Karpas-422 (cell line): ENCODE measurements at regions not wholly inside any gene's neighbourhood (a gene's known extent, or its start where the extent isn't known, plus 50 kb on each side); places are given as distances from the start of the nearest gene placed in this dataset.

ENCODE experiments used
- DNase-seq: peaks from one replicate; pipeline ENCODE4 v3.0.0-alpha.2; 2015
- H2AFZ ChIP-seq: fragments of 200-600 bp; sonication (generic); 2 replicates; pipeline ENCODE4 v1.6.1; 2014; ENCODE audit warnings: antibody characterized with exemption, low read length, mixed read lengths
- H3K27ac ChIP-seq: fragments of 200-600 bp; sonication (generic); 2 replicates; pipeline ENCODE4 v1.5.1; 2014; ENCODE audit warnings: mild to moderate bottlenecking, low read length, moderate library complexity
- H3K27me3 ChIP-seq: fragments of 200-600 bp; sonication (generic); 2 replicates; pipeline ENCODE4 v1.6.1; 2014; ENCODE audit warnings: low read length, mixed read lengths
- H3K36me3 ChIP-seq: fragments of 200-600 bp; sonication (generic); 2 replicates; pipeline ENCODE4 v1.6.1; 2014; ENCODE audit warnings: low read length, mixed read lengths; ENCODE audit not compliant: insufficient read depth
- H3K4me1 ChIP-seq: fragments of 200-600 bp; sonication (generic); 2 replicates; pipeline ENCODE4 v1.6.1; 2014; ENCODE audit warnings: mild to moderate bottlenecking, low read length, mixed read lengths
- H3K4me2 ChIP-seq: fragments of 200-600 bp; sonication (generic); 2 replicates; pipeline ENCODE4 v1.6.1; 2014; ENCODE audit warnings: low read length, low read depth, mild to moderate bottlenecking; ENCODE audit not compliant: poor library complexity, severe bottlenecking
- H3K4me3 ChIP-seq: fragments of 200-600 bp; sonication (generic); 2 replicates; pipeline ENCODE4 v1.5.1; 2014; ENCODE audit warnings: mild to moderate bottlenecking, antibody characterized with exemption, low read length, mixed read lengths
- H3K79me2 ChIP-seq: fragments of 200-600 bp; sonication (generic); 2 replicates; pipeline ENCODE4 v1.6.1; 2014; ENCODE audit warnings: mild to moderate bottlenecking, low read length, mixed read lengths
- H3K9ac ChIP-seq: fragments of 200-600 bp; sonication (generic); 2 replicates; pipeline ENCODE4 v1.6.0; 2014; ENCODE audit warnings: low read length
- H3K9me2 ChIP-seq: fragments of 200-600 bp; sonication (generic), shearing (Covaris generic); replicated peaks from 2 replicates; pipeline ENCODE4 v1.6.0; 2014; ENCODE audit warnings: mild to moderate bottlenecking, low read length, moderate library complexity; ENCODE audit not compliant: insufficient read depth
- H3K9me3 ChIP-seq: fragments of 300-700, 200-600 bp; sonication (generic); 2 replicates; pipeline ENCODE4 v1.6.1; 2014; ENCODE audit warnings: low read length, mixed read lengths
- H4K20me1 ChIP-seq: fragments of 200-600 bp; sonication (generic); 2 replicates; pipeline ENCODE4 v1.6.1; 2014; ENCODE audit warnings: mild to moderate bottlenecking, antibody characterized with exemption, low read length, low read depth; ENCODE audit not compliant: insufficient read depth

GRCh38 chr3:126269354-126269753 lies 87.9 kb downstream of the KLF15 start:
- Histone ChIP-seq H3K79me2 (no peaks in the 10 kb centered on the region), H2AFZ (no peak overlapping the region), H3K4me1 (no peaks in the 10 kb centered on the region), H3K4me2 (no peak overlapping the region), H3K4me3 (no peak overlapping the region), H3K9ac (no peak overlapping the region), H4K20me1 (no peaks in the 10 kb centered on the region), H3K27me3 (no peaks in the 10 kb centered on the region), H3K9me2 (no peaks in the 10 kb centered on the region), H3K27ac (no peak overlapping the region), H3K9me3 (no peaks in the 10 kb centered on the region), H3K36me3 (no peaks in the 10 kb centered on the region)
- DNase-seq, result no peak

GRCh38 chr3:126268866-126269265 lies 88.3 kb downstream of the KLF15 start:
- Histone ChIP-seq H3K36me3 (no peaks in the 10 kb centered on the region), H2AFZ (no peak overlapping the region), H3K4me2 (no peak overlapping the region), H4K20me1 (no peaks in the 10 kb centered on the region), H3K9me2 (no peaks in the 10 kb centered on the region), H3K27ac (no peak overlapping the region), H3K79me2 (no peaks in the 10 kb centered on the region), H3K27me3 (no peaks in the 10 kb centered on the region), H3K4me1 (no peaks in the 10 kb centered on the region), H3K9me3 (no peaks in the 10 kb centered on the region), H3K4me3 (no peak overlapping the region), H3K9ac (no peak overlapping the region)
- no peak for DNase-seq

GRCh38 chr3:126267976-126268615 lies 87.7 kb upstream of the ALDH1L1 start:
- H3K27ac ChIP-seq, result no peak overlapping the region
- DNase-seq, result no peak
- H3K79me2 ChIP-seq, result no peaks in the 10 kb centered on the region
- no peaks in the 10 kb centered on the region for H3K27me3 ChIP-seq
- no peak overlapping the region for H3K4me2 ChIP-seq
- H3K9me2 ChIP-seq, result no peaks in the 10 kb centered on the region
- no peaks in the 10 kb centered on the region for H3K9me3 ChIP-seq
- no peaks in the 10 kb centered on the region for H4K20me1 ChIP-seq
- no peak overlapping the region for H2AFZ ChIP-seq
- H3K36me3 ChIP-seq, result no peaks in the 10 kb centered on the region
- H3K4me1 ChIP-seq, result no peaks in the 10 kb centered on the region
- H3K4me3 ChIP-seq, result no peak overlapping the region
- no peak overlapping the region for H3K9ac ChIP-seq

- H3K9me3 ChIP-seq, result no peaks in the 10 kb centered on the region
- H4K20me1 ChIP-seq, result no peaks in the 10 kb centered on the region
- no peak overlapping the region for H3K4me3 ChIP-seq
- no peaks in the 10 kb centered on the region for H3K4me1 ChIP-seq
- no peak overlapping the region for H3K4me2 ChIP-seq
- H3K27ac ChIP-seq, result no peak overlapping the region
- no peak overlapping the region for H2AFZ ChIP-seq
- DNase-seq, result no peak
- no peaks in the 10 kb centered on the region for H3K79me2 ChIP-seq
- H3K36me3 ChIP-seq, result no peaks in the 10 kb centered on the region
- no peaks in the 10 kb centered on the region for H3K27me3 ChIP-seq
- no peak overlapping the region for H3K9ac ChIP-seq
- no peaks in the 10 kb centered on the region for H3K9me2 ChIP-seq
These were observed 87.0 kb upstream of the ALDH1L1 start for GRCh38 chr3:126267169-126267975.

GRCh38 chr3:126266850-126267168 lies 86.4 kb upstream of the ALDH1L1 start:
- Histone ChIP-seq H3K27ac (no peak overlapping the region), H3K4me3 (no peak overlapping the region), H3K9me3 (no peaks in the 10 kb centered on the region), H3K9ac (no peak overlapping the region), H3K4me2 (no peak overlapping the region), H2AFZ (no peak overlapping the region), H4K20me1 (no peaks in the 10 kb centered on the region), H3K9me2 (no peaks in the 10 kb centered on the region), H3K4me1 (no peaks in the 10 kb centered on the region), H3K27me3 (no peaks in the 10 kb centered on the region), H3K36me3 (no peaks in the 10 kb centered on the region), H3K79me2 (no peaks in the 10 kb centered on the region)
- DNase-seq, result no peak

GRCh38 chr3:126266291-126266840 lies 86.0 kb upstream of the ALDH1L1 start:
- no peaks in the 10 kb centered on the region for H3K79me2 ChIP-seq
- H2AFZ ChIP-seq, result no peak overlapping the region
- H3K9me2 ChIP-seq, result no peaks in the 10 kb centered on the region
- no peaks in the 10 kb centered on the region for H4K20me1 ChIP-seq
- H3K4me1 ChIP-seq, result no peaks in the 10 kb centered on the region
- H3K36me3 ChIP-seq, result no peaks in the 10 kb centered on the region
- no peak for DNase-seq
- H3K27me3 ChIP-seq, result no peaks in the 10 kb centered on the region
- H3K4me3 ChIP-seq, result no peak overlapping the region
- H3K4me2 ChIP-seq, result no peak overlapping the region
- H3K9me3 ChIP-seq, result no peaks in the 10 kb centered on the region
- no peak overlapping the region for H3K9ac ChIP-seq
- H3K27ac ChIP-seq, result no peak overlapping the region

- no peak overlapping the region for H3K9ac ChIP-seq
- no peak for DNase-seq
- H3K36me3 ChIP-seq, result no peaks in the 10 kb centered on the region
- no peaks in the 10 kb centered on the region for H3K79me2 ChIP-seq
- H3K4me2 ChIP-seq, result no peak overlapping the region
- no peaks in the 10 kb centered on the region for H3K27me3 ChIP-seq
- H2AFZ ChIP-seq, result no peak overlapping the region
- H4K20me1 ChIP-seq, result no peaks in the 10 kb centered on the region
- H3K9me3 ChIP-seq, result no peaks in the 10 kb centered on the region
- H3K27ac ChIP-seq, result no peak overlapping the region
- peaks cover 7% of the 10 kb centered on the region; the same call in 1 of the 2 replicates for H3K4me1 ChIP-seq
- H3K4me3 ChIP-seq, result no peak overlapping the region
- no peaks in the 10 kb centered on the region for H3K9me2 ChIP-seq
These were observed 84.6 kb upstream of the ALDH1L1 start for GRCh38 chr3:126264952-126265351.

- DNase-seq, result no peak
- Histone ChIP-seq H3K9me2 (no peaks in the 10 kb centered on the region), H4K20me1 (no peaks in the 10 kb centered on the region), H3K4me1 (peaks cover 7% of the 10 kb centered on the region; the same call in 1 of the 2 replicates), H3K4me2 (no peak overlapping the region), H3K9ac (no peak overlapping the region), H3K27me3 (no peaks in the 10 kb centered on the region), H2AFZ (no peak overlapping the region), H3K4me3 (no peak overlapping the region), H3K79me2 (no peaks in the 10 kb centered on the region), H3K27ac (no peak overlapping the region), H3K9me3 (no peaks in the 10 kb centered on the region), H3K36me3 (no peaks in the 10 kb centered on the region)
These were observed 84.0 kb upstream of the ALDH1L1 start for GRCh38 chr3:126264381-126264780.
